HG03159 (cell line): ENCODE measurements at regions not wholly inside any gene's neighbourhood (a gene's known extent, or its start where the extent isn't known, plus 50 kb on each side); places are given as distances from the start of the nearest gene placed in this dataset.
"Not testable (repeated sequence)": the region's sequence is repeated elsewhere in the genome, so short reads cannot be mapped to it uniquely, and the experiment has no call there.

ENCODE experiments used
- ATAC-seq: cut with Tn5 transposase; IDR thresholded peaks from one replicate; pipeline ENCODE4 v1.9.1; 2021; ENCODE audit warnings: mild to moderate bottlenecking, moderate library complexity; ENCODE audit not compliant: unreplicated experiment

- ATAC-seq: no peak
Observed at GRCh38 chr13:83498481-83499190, 383.6 kb downstream of the SLITRK1 start.

GRCh38 chr13:83498045-83498444 is 384.2 kb downstream of the SLITRK1 start:
- no peak for ATAC-seq

- no peak for ATAC-seq
Observed at GRCh38 chr13:83496501-83496900, 385.8 kb downstream of the SLITRK1 start.

GRCh38 chr13:83485101-83485500 is 397.2 kb downstream of the SLITRK1 start:
- ATAC-seq: no peak

GRCh38 chr13:83471011-83471410 is 411.3 kb downstream of the SLITRK1 start:
- no peak for ATAC-seq

- no peak for ATAC-seq
Observed at GRCh38 chr13:83470133-83470797, 412.0 kb downstream of the SLITRK1 start.

- ATAC-seq: no peak
Observed at GRCh38 chr13:83453723-83454122, 428.6 kb downstream of the SLITRK1 start.

- ATAC-seq: no peak
Observed at GRCh38 chr13:83453300-83453699, 429.0 kb downstream of the SLITRK1 start.

- ATAC-seq: no peak
Observed at GRCh38 chr13:83452292-83452950, 429.9 kb downstream of the SLITRK1 start.

- no peak for ATAC-seq
Observed at GRCh38 chr13:83450591-83450990, 431.7 kb downstream of the SLITRK1 start.

- ATAC-seq: no peak
Observed at GRCh38 chr13:83449668-83450395, 432.4 kb downstream of the SLITRK1 start.

- no peak for ATAC-seq
Observed at GRCh38 chr13:83440465-83440864, 441.8 kb downstream of the SLITRK1 start.

GRCh38 chr13:83439464-83439863 is 442.8 kb downstream of the SLITRK1 start:
- ATAC-seq: not testable (repeated sequence)

- ATAC-seq: no peak
Observed at GRCh38 chr13:83423861-83424260, 458.4 kb downstream of the SLITRK1 start.

GRCh38 chr13:83423381-83423780 is 458.9 kb downstream of the SLITRK1 start:
- no peak for ATAC-seq

GRCh38 chr13:83414393-83414792 is 467.9 kb downstream of the SLITRK1 start:
- ATAC-seq: no peak

GRCh38 chr13:83386609-83387008 is 495.7 kb downstream of the SLITRK1 start:
- ATAC-seq: no peak

GRCh38 chr13:83378908-83379307 is 503.4 kb downstream of the SLITRK1 start:
- ATAC-seq: no peak

- no peak for ATAC-seq
Observed at GRCh38 chr13:83377491-83377890, 504.8 kb downstream of the SLITRK1 start.

- no peak for ATAC-seq
Observed at GRCh38 chr13:83372786-83373185, 509.5 kb downstream of the SLITRK1 start.

- no peak for ATAC-seq
Observed at GRCh38 chr13:83365723-83366122, 516.6 kb downstream of the SLITRK1 start.
